Tibial nerve (tissue), 4 donors: ENCODE measurements at regions not wholly inside any gene's neighbourhood (a gene's known extent, or its start where the extent isn't known, plus 50 kb on each side); places are given as distances from the start of the nearest gene placed in this dataset.

Source experiments
- DNase-seq, 2 donors: peaks; one replicate each; pipeline ENCODE4 v3.0.0-alpha.2; 2019; ENCODE audit warnings: low spot score in 2 of 2
- H3K27ac ChIP-seq, 4 donors: fragments of 200-600 bp; sonication (generic) in 3 of 4; one replicate each; pipeline ENCODE4 v1.5.1; 2017 to 2019; ENCODE audit warnings: mild to moderate bottlenecking in 1 of 4
- H3K27me3 ChIP-seq, 2 donors: fragments of 200-600 bp; sonication (generic) in 1 of 2; one replicate each; pipeline versions ENCODE4 v1.5.1 to v1.6.0; 2017 to 2019
- H3K36me3 ChIP-seq, 3 donors: fragments of 200-600 bp; sonication (generic); one replicate each; pipeline ENCODE4 v1.5.1; 2018 to 2019
- H3K4me1 ChIP-seq, 4 donors: fragments of 200-600 bp; sonication (generic) in 3 of 4; one replicate each; pipeline ENCODE4 v1.5.1; 2017 to 2019
- H3K4me3 ChIP-seq, 4 donors: fragments of 200-600 bp; sonication (generic) in 3 of 4; one replicate each; pipeline ENCODE4 v1.5.1; 2017 to 2019; ENCODE audit warnings: mild to moderate bottlenecking in 1 of 4, moderate library complexity in 1 of 4
- H3K9me3 ChIP-seq, 4 donors: fragments of 200-600 bp; sonication (generic) in 3 of 4; one replicate each; pipeline ENCODE4 v1.5.1; 2017 to 2019
- EP300 ChIP-seq, 2 donors: sonication (generic); formaldehyde crosslinking; IDR thresholded peaks; one replicate each; pipeline ENCODE4 v1.6.1; 2017; ENCODE audit warnings: antibody characterized with exemption in 2 of 2, mild to moderate bottlenecking in 1 of 2
- POLR2A ChIP-seq, 2 donors: fragments of 450-650 bp; IDR thresholded peaks; one replicate each; pipeline ENCODE4 v1.6.1; 2017; ENCODE audit warnings: antibody characterized with exemption in 2 of 2, mild to moderate bottlenecking in 2 of 2, moderate library complexity in 2 of 2
- WGBS, 2 donors: methylation state at CpG; one replicate each; pipeline ENCODE4 v1.1.5; 2018; 5-methylcytosine and 5-hydroxymethylcytosine counted together
- TF ChIP-seq, protein P1 (sequence below), 5 experiments: fragments of 200-600 bp in 3 of 5; fragments of 450-650 bp in 2 of 5; sonication (generic) in 3 of 5; IDR thresholded peaks; one replicate each; pipeline ENCODE4 v1.5.1; 2016 to 2019; ENCODE audit warnings: antibody characterized with exemption in 5 of 5, mild to moderate bottlenecking in 3 of 5, moderate library complexity in 2 of 5

DNA sequence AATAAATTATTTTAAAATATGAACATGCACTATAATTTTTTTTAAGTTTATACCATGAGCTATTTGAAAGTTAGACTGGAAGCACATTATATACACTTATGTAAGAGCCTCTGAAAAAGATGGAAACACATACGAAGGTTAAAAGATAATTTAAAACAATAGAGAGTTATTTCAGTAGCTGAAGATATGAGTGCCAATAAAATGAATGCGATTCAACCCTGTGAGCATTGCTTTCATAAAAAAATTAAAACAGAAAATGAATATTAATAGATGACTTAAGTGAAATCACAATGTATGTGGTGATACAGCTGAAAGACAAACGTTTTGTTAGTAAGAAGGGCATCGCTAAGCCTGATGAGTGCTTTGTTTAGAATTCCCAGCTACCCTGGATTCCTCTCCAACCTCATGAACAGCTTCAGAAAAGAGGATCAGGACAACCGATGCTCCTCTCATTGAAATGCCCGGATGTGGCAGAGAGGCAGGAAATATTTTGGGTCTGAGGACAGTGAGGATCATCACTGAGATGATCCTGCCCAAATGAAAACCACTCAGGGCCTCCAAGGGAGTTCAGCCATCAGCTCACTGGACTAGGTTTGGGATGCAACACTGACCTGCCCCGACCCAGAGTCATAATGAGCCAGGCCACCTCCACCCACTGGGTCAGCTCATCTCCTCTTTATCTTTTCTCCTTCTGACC is 60.2 kb upstream of the TOP3B start:
- H3K4me1 ChIP-seq = no peaks in the 10 kb centered on the region
- WGBS, 2 donors = 66 to 76% methylated on average over 7 of the region's 7 CpGs
- DNase-seq = no peak
- no peaks in the 10 kb centered on the region for H3K27me3 ChIP-seq
- H3K9me3 ChIP-seq = no peaks in the 10 kb centered on the region
- no peak overlapping the region for H3K4me3 ChIP-seq
- no peak overlapping the region for H3K27ac ChIP-seq
- no peaks in the 10 kb centered on the region for H3K36me3 ChIP-seq
- TF ChIP-seq, protein P1, sequence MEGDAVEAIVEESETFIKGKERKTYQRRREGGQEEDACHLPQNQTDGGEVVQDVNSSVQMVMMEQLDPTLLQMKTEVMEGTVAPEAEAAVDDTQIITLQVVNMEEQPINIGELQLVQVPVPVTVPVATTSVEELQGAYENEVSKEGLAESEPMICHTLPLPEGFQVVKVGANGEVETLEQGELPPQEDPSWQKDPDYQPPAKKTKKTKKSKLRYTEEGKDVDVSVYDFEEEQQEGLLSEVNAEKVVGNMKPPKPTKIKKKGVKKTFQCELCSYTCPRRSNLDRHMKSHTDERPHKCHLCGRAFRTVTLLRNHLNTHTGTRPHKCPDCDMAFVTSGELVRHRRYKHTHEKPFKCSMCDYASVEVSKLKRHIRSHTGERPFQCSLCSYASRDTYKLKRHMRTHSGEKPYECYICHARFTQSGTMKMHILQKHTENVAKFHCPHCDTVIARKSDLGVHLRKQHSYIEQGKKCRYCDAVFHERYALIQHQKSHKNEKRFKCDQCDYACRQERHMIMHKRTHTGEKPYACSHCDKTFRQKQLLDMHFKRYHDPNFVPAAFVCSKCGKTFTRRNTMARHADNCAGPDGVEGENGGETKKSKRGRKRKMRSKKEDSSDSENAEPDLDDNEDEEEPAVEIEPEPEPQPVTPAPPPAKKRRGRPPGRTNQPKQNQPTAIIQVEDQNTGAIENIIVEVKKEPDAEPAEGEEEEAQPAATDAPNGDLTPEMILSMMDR (IDR thresholded peaks at IDR 0.05) = no peak
- TF ChIP-seq EP300 (IDR thresholded peaks at IDR 0.05) (no peak), POLR2A (IDR thresholded peaks at IDR 0.05) (no peak)

DNA sequence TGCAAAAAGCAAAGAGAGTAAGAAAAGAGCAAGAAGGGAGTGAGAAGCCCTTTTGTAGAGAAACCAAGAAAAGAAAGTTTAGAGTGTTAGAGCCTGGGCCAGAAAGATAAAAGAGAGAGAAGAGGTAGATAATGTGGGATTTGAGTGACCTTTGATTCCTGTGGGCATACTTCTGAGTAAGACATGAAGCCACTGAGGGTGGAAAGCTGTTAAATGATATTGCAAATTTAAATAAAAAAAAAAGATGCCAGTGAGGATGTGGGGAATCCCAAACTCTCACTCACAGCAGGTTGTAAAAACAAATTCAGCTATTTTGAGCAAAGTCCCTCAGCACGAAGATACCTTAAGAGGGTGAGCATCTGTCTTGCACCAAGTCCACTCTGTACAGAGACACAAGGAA is 59.4 kb upstream of the TOP3B start:
- DNase-seq = no peak
- Histone ChIP-seq H3K36me3 (no peaks in the 10 kb centered on the region), H3K27me3 (no peaks in the 10 kb centered on the region), H3K4me3 (no peak overlapping the region), H3K9me3 (no peaks in the 10 kb centered on the region), H3K4me1 (no peaks in the 10 kb centered on the region), H3K27ac (no peak overlapping the region)
- WGBS, 2 donors = 63 to 65% methylated on average over 1 of the region's 1 CpG
- TF ChIP-seq EP300 (IDR thresholded peaks at IDR 0.05) (no peak), POLR2A (IDR thresholded peaks at IDR 0.05) (no peak)
- TF ChIP-seq, protein P1 (IDR thresholded peaks at IDR 0.05) = no peak

DNA sequence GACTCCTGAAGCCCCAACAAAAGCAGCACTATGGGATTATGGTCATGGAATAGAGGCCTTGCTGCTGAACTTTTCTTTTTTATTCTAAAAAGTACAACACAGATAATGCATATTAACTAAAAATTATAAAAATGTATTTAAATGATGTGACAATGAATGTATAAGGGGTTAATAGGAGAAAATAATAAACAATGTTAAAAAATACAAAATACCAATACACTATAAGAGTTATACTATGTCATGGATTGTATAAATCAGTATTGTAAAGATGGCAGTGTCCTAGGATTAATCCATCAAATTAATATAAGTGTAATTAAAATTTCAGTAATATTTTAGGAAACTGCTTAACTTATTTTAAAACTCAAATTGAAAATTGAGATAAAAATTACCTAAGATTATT is 58.3 kb upstream of the TOP3B start:
- H3K27me3 ChIP-seq = no peaks in the 10 kb centered on the region
- no peak for DNase-seq
- H3K4me1 ChIP-seq = no peaks in the 10 kb centered on the region
- H3K36me3 ChIP-seq = no peaks in the 10 kb centered on the region
- no peaks in the 10 kb centered on the region for H3K9me3 ChIP-seq
- no peak overlapping the region for H3K27ac ChIP-seq
- TF ChIP-seq, protein P1 (IDR thresholded peaks at IDR 0.05) = no peak
- TF ChIP-seq EP300 (IDR thresholded peaks at IDR 0.05) (no peak), POLR2A (IDR thresholded peaks at IDR 0.05) (no peak)
- H3K4me3 ChIP-seq = no peak overlapping the region

DNA sequence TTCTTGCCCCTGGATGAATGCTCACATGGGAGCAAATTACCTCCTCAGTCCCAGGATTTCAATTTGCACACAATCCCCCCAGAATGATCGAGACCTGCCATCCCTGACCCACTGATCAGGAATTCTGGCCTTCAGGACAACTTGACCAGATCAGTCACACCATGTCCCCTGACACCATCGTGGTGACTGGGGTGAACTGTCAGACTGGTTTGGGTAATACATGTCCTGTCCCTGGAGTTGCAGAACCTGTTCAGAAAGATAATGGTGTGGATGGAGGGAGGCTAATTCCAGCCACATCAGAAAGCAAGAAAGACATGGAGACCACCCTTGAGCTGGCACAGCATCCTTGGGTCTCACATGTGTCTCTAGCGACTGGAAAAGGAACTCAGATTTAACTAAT is 57.9 kb upstream of the TOP3B start:
- Histone ChIP-seq H3K36me3 (no peaks in the 10 kb centered on the region), H3K27me3 (no peaks in the 10 kb centered on the region), H3K9me3 (no peaks in the 10 kb centered on the region), H3K4me3 (no peak overlapping the region), H3K4me1 (no peaks in the 10 kb centered on the region), H3K27ac (no peak overlapping the region)
- no peak for DNase-seq
- TF ChIP-seq, protein P1 (IDR thresholded peaks at IDR 0.05) = no peak
- no peak for TF ChIP-seq EP300 (IDR thresholded peaks at IDR 0.05)
- TF ChIP-seq POLR2A (IDR thresholded peaks at IDR 0.05) = no peak
- WGBS, 2 donors = 71 to 80% methylated on average over 3 of the region's 3 CpGs

DNA sequence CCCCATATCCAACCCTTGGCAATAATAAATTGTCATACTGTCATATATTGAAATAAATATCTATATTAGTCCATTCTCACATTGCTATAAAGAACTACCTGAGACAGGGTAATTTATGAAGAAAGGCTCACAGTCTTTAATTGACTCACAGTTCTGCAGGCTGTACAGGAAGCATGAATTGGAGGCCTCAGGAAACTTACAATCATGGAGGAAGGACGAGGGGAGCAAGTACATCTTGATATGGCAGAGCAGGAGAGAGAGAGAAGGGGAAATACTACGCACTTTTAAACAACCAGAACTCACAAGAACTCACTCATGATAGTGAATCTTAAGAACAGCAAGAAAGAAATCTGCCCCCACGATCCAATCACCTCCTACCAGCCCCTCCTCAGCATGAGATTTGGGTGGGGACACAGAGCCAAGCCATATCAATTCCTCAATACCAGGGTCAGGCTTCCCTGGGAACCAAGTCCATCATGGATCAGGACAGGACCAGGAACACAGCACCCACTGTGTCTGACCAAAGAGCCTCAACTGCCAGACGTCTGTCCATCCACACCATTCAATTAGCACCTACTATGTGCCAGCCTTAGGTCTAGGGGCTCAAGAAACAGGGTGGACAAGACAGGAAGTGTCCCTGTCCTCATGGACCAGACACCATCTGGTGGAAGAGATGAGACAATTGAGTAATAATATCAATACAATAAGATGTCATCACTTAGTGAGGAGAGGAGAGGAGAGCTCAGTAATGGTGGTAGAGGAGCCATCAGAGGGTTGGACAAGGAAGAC is 56.9 kb upstream of the TOP3B start:
- Histone ChIP-seq H3K9me3 (no peaks in the 10 kb centered on the region), H3K27me3 (no peaks in the 10 kb centered on the region), H3K4me3 (no peak overlapping the region), H3K36me3 (no peaks in the 10 kb centered on the region), H3K4me1 (no peaks in the 10 kb centered on the region), H3K27ac (no peak overlapping the region)
- no peak for DNase-seq
- 58 to 69% methylated on average over 4 of the region's 4 CpGs for WGBS, 2 donors
- TF ChIP-seq POLR2A (IDR thresholded peaks at IDR 0.05) (no peak), EP300 (IDR thresholded peaks at IDR 0.05) (no peak)
- TF ChIP-seq, protein P1 (IDR thresholded peaks at IDR 0.05) = no peak
